BLaER1 (cell line): ENCODE measurements at regions not wholly inside any gene's neighbourhood (a gene's known extent, or its start where the extent isn't known, plus 50 kb on each side); places are given as distances from the start of the nearest gene placed in this dataset.
A peak's percentile ranks its signal among the peaks of the same experiment; 100 is the strongest.

Experiments used
- H3K27ac ChIP-seq: shearing (Covaris generic); formaldehyde crosslinking; 2 replicates; pipeline ENCODE4 v1.8.1; 2022
- H3K27me3 ChIP-seq: shearing (Covaris generic); formaldehyde crosslinking; 2 replicates; pipeline ENCODE4 v1.8.1; 2022
- H3K36me3 ChIP-seq: shearing (Covaris generic); formaldehyde crosslinking; 2 replicates; pipeline ENCODE4 v1.8.1; 2022
- H3K4me1 ChIP-seq: shearing (Covaris generic); formaldehyde crosslinking; 2 replicates; pipeline ENCODE4 v1.8.1; 2022
- H3K4me2 ChIP-seq: shearing (Covaris generic); formaldehyde crosslinking; 2 replicates; pipeline ENCODE4 v1.8.1; 2022
- H3K4me3 ChIP-seq: shearing (Covaris generic); formaldehyde crosslinking; 2 replicates; pipeline ENCODE4 v1.8.1; 2022
- H3K9ac ChIP-seq: shearing (Covaris generic); formaldehyde crosslinking; 2 replicates; pipeline ENCODE4 v1.8.1; 2022
- H3K9me3 ChIP-seq: shearing (Covaris generic); formaldehyde crosslinking; 2 replicates; pipeline ENCODE4 v1.8.1; 2022
- H4K20me1 ChIP-seq: shearing (Covaris generic); formaldehyde crosslinking; 2 replicates; pipeline ENCODE4 v1.8.1; 2022
- Cebpa-rat ChIP-seq: shearing (Covaris generic); IDR thresholded peaks from 2 replicates; pipeline ENCODE4 v1.8.1; 2022

GRCh38 chrX:118211891-118212816 lies 95.5 kb upstream of the KLHL13 start:
- no peaks in the 10 kb centered on the region for H3K9me3 ChIP-seq
- no peak overlapping the region for H3K27ac ChIP-seq
- H3K4me3 ChIP-seq: no peak overlapping the region
- no peaks in the 10 kb centered on the region for H4K20me1 ChIP-seq
- peak overlapping the region; percentile 61 for H3K4me2 ChIP-seq
- no peak overlapping the region for H3K9ac ChIP-seq
- H3K27me3 ChIP-seq: peaks cover 4% of the 10 kb centered on the region; the same call in 1 of the 2 replicates
- peaks cover 25% of the 10 kb centered on the region for H3K4me1 ChIP-seq
- no peaks in the 10 kb centered on the region for H3K36me3 ChIP-seq
- TF ChIP-seq Cebpa-rat: no peak

- H3K27ac ChIP-seq: no peak overlapping the region
- H4K20me1 ChIP-seq: no peaks in the 10 kb centered on the region
- H3K4me2 ChIP-seq: peak overlapping the region; percentile 61
Observed at GRCh38 chrX:118212817-118213183, 96.2 kb upstream of the KLHL13 start.

GRCh38 chrX:118215346-118215745 lies 98.7 kb upstream of the KLHL13 start:
- no peak overlapping the region for H3K9ac ChIP-seq
- H4K20me1 ChIP-seq: no peaks in the 10 kb centered on the region
- no peak overlapping the region for H3K4me3 ChIP-seq
- H3K36me3 ChIP-seq: no peaks in the 10 kb centered on the region
- TF ChIP-seq Cebpa-rat: no peak
- H3K4me2 ChIP-seq: no peak overlapping the region
- no peak overlapping the region for H3K27ac ChIP-seq
- H3K27me3 ChIP-seq: peaks cover 4% of the 10 kb centered on the region; the same call in 1 of the 2 replicates
- no peaks in the 10 kb centered on the region for H3K9me3 ChIP-seq
- H3K4me1 ChIP-seq: peaks cover 25% of the 10 kb centered on the region

More at GRCh38 chrX:118212817-118213183, 96.2 kb upstream of the KLHL13 start:
- Histone ChIP-seq H3K27me3 (peaks cover 4% of the 10 kb centered on the region; the same call in 1 of the 2 replicates), H3K9me3 (no peaks in the 10 kb centered on the region), H3K9ac (no peak overlapping the region), H3K4me1 (peaks cover 25% of the 10 kb centered on the region), H3K36me3 (no peaks in the 10 kb centered on the region), H3K4me3 (no peak overlapping the region)
- no peak for TF ChIP-seq Cebpa-rat

GRCh38 chrX:118216087-118216486 lies 99.5 kb upstream of the KLHL13 start:
- Histone ChIP-seq H3K27ac (no peak overlapping the region), H3K4me3 (no peak overlapping the region), H3K4me1 (peaks cover 24% of the 10 kb centered on the region), H3K4me2 (peak overlapping the region; percentile 26; the same call in 1 of the 2 replicates), H3K9ac (no peak overlapping the region), H3K36me3 (no peaks in the 10 kb centered on the region), H3K27me3 (peaks cover 4% of the 10 kb centered on the region; the same call in 1 of the 2 replicates), H4K20me1 (no peaks in the 10 kb centered on the region), H3K9me3 (no peaks in the 10 kb centered on the region)
- no peak for TF ChIP-seq Cebpa-rat

DNA sequence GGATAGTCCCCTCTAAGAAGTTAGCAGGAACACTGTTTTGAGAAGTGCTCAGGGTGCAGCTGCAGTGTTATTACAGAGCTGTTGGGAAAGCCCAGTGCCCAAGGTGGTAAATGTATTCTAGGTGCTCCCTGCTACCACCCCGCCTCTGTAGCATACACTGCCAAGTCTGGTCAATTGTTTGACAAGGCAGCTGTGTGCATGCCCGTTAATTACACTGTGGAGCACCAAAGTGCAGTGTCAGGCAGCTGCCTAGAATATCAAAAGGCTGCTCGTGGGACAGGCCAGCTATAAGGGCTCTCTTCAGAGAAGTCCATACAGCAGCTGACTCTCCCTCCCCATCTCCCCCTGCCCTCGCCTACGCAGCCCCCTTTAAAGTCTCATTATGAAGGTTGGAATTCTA lies 99.9 kb upstream of the KLHL13 start:
- Histone ChIP-seq H3K9me3 (no peaks in the 10 kb centered on the region), H3K4me1 (peaks cover 20% of the 10 kb centered on the region), H3K4me2 (peak overlapping the region; percentile 26; the same call in 1 of the 2 replicates), H3K4me3 (no peak overlapping the region), H3K36me3 (no peaks in the 10 kb centered on the region), H3K27ac (no peak overlapping the region), H3K27me3 (peaks cover 4% of the 10 kb centered on the region; the same call in 1 of the 2 replicates), H4K20me1 (no peaks in the 10 kb centered on the region), H3K9ac (no peak overlapping the region)
- no peak for TF ChIP-seq Cebpa-rat

- no peak for TF ChIP-seq Cebpa-rat
- Histone ChIP-seq H3K36me3 (no peaks in the 10 kb centered on the region), H3K4me2 (no peak overlapping the region), H3K4me1 (peaks cover 5% of the 10 kb centered on the region), H3K4me3 (no peak overlapping the region), H3K27ac (no peak overlapping the region), H3K9me3 (no peaks in the 10 kb centered on the region), H3K27me3 (peaks cover 4% of the 10 kb centered on the region; the same call in 1 of the 2 replicates), H4K20me1 (no peaks in the 10 kb centered on the region), H3K9ac (no peak overlapping the region)
Observed at GRCh38 chrX:118218079-118218478, 101.5 kb upstream of the KLHL13 start.

- TF ChIP-seq Cebpa-rat: no peak
- Histone ChIP-seq H3K4me2 (no peak overlapping the region), H3K27ac (no peak overlapping the region), H3K27me3 (peaks cover 4% of the 10 kb centered on the region; the same call in 1 of the 2 replicates), H4K20me1 (no peaks in the 10 kb centered on the region), H3K4me1 (no peaks in the 10 kb centered on the region), H3K36me3 (no peaks in the 10 kb centered on the region), H3K4me3 (no peak overlapping the region), H3K9me3 (no peaks in the 10 kb centered on the region), H3K9ac (no peak overlapping the region)
Observed at GRCh38 chrX:118218940-118219339, 102.3 kb upstream of the KLHL13 start.

DNA sequence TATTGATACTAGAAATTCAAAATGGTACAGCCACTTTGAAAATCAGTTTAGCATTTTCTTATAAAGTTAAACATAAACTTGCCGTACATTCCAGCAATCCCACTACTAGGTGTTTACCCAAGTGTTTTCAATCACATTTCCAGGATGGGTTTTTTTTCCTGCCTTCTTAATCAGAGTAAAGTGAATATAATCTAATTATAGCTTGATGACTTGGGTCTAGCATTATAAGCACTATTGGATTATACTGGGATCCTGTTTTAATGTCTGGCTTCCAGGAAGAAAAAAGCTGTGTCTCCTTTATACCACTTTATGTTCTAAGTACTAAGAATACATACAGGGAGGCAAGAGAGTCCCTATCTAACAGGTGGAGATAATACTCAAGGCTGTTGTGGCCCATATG lies 103.3 kb upstream of the KLHL13 start:
- no peak overlapping the region for H3K4me3 ChIP-seq
- H3K27ac ChIP-seq: no peak overlapping the region
- no peaks in the 10 kb centered on the region for H3K4me1 ChIP-seq
- no peaks in the 10 kb centered on the region for H3K9me3 ChIP-seq
- no peak for TF ChIP-seq Cebpa-rat
- no peaks in the 10 kb centered on the region for H3K36me3 ChIP-seq
- peaks cover 4% of the 10 kb centered on the region; the same call in 1 of the 2 replicates for H3K27me3 ChIP-seq
- no peak overlapping the region for H3K9ac ChIP-seq
- H3K4me2 ChIP-seq: no peak overlapping the region
- no peaks in the 10 kb centered on the region for H4K20me1 ChIP-seq

DNA sequence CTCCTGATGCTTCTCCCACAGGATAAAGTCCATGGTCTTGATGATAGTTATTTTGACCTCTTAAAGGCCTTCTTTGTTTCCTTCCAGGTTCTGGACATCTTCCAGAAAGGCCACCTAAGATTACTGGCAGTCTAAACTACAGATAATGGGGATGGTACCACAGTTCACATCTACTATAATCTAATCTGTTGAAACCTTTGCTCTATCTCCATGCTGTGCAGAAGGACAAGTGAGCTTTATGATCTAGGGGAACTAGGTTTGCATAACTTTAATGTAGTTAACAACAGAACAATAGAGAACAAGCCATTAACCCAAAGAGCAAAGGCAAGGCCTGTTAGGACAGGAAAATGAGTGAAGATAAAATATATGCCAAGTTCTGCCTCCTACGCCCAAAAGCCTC lies 103.9 kb upstream of the KLHL13 start:
- TF ChIP-seq Cebpa-rat: no peak
- H3K4me2 ChIP-seq: no peak overlapping the region
- no peaks in the 10 kb centered on the region for H3K36me3 ChIP-seq
- no peaks in the 10 kb centered on the region for H3K4me1 ChIP-seq
- H3K27me3 ChIP-seq: peaks cover 4% of the 10 kb centered on the region; the same call in 1 of the 2 replicates
- no peak overlapping the region for H3K4me3 ChIP-seq
- H4K20me1 ChIP-seq: no peaks in the 10 kb centered on the region
- no peak overlapping the region for H3K9ac ChIP-seq
- no peak overlapping the region for H3K27ac ChIP-seq
- no peaks in the 10 kb centered on the region for H3K9me3 ChIP-seq

DNA sequence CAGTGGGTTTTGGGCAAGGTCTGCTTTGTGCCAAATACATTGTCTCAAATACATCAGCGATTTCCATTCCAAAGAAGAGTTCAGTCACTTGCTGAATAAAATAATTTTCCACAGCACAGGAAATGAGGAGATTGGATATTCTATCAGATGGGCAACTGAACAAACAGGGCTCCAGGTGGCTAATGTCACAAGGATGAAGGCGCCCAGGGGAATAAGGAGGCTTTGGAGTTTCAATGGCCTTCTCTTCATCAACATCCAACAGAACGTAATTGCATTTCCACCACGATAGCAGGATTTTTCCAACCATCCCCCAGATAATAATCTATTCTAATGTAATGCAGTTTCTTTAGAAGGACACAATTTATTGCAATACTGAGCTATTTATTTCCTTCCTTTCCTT lies 104.7 kb upstream of the KLHL13 start:
- TF ChIP-seq Cebpa-rat: no peak
- H3K9me3 ChIP-seq: no peaks in the 10 kb centered on the region
- H3K9ac ChIP-seq: no peak overlapping the region
- H3K36me3 ChIP-seq: no peaks in the 10 kb centered on the region
- H3K4me3 ChIP-seq: no peak overlapping the region
- H4K20me1 ChIP-seq: no peaks in the 10 kb centered on the region
- H3K4me1 ChIP-seq: no peaks in the 10 kb centered on the region
- H3K4me2 ChIP-seq: no peak overlapping the region
- peaks cover 4% of the 10 kb centered on the region; the same call in 1 of the 2 replicates for H3K27me3 ChIP-seq
- H3K27ac ChIP-seq: no peak overlapping the region
